ENCODE measurements at regions not wholly inside any gene's neighbourhood (a gene's known extent, or its start where the extent isn't known, plus 50 kb on each side); places are given as distances from the start of the nearest gene placed in this dataset.

DNA sequence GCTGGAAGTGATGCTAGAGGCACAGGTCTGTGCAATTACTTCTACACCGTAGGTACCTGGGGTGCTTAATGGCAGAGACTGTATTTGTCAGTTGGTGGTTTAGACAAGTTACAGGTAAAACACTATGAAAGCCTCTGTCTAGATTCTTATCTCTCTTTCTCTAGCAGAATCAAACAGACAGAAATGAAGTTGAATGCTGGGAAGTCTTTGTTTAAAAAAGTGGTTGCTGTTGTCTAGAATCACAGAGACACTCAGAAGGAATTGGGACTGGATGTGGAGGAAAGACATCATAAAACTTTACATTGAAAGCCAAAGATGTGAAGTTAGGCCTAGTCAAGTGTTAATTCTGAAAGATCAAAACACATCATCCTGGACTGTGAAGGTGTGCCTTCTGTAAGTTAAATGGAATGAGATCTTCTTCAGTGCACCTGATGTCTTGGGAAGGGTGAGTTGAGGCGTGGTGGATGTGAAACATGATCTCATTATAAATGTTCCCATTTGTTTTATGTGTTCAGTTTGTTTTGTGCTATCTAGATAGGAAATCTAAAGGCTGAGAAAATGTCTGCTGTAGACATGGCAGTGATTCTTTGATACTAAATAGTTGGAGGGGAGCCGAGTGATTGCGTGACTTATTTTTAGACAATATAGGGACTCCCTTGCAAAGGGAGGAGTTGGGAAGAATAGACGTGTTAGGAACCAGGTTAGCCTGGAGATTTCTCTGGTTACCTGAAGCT is 290.2 kb downstream of the SOX4 start:
- no peak overlapping the region for H3K4me2 ChIP-seq (ENCODE audit: unreplicated experiment)
- H3K9me3 ChIP-seq (ENCODE audit: low read depth): no peaks in the 10 kb centered on the region
- no peaks in the 10 kb centered on the region for H3K79me2 ChIP-seq (ENCODE audit: insufficient read depth)
- 82 to 83% methylated on average over 5 of the region's 5 CpGs for WGBS, 2 experiments (ENCODE audit: low coverage in 1 of 2, low lambda C conversion rate in 2 of 2, missing lambda C conversion rate in 2 of 2)
- TF ChIP-seq EZH2 (IDR thresholded peaks at IDR 0.05; ENCODE audit: insufficient read depth, poor library complexity, severe bottlenecking) (no peak), EZH2phosphoT487 (IDR thresholded peaks at IDR 0.05; ENCODE audit: insufficient read depth, low read depth) (no peak)
- H3K27ac ChIP-seq: no peak overlapping the region
- H3K4me3 ChIP-seq: no peak overlapping the region
- no peaks in the 10 kb centered on the region for H3K27me3 ChIP-seq (replicated peaks; ENCODE audit: insufficient read depth)
- no peak overlapping the region for H3K9ac ChIP-seq
- H3K9me2 ChIP-seq (ENCODE audit: insufficient read depth): no peaks in the 10 kb centered on the region
- DNase-seq: no peak
- H3K4me1 ChIP-seq (ENCODE audit: insufficient read depth): peaks cover 25% of the 10 kb centered on the region
- peaks cover 32% of the 10 kb centered on the region for H3F3A ChIP-seq (ENCODE audit: insufficient read depth)
- in situ Hi-C loops (cut with MboI): no loop called here
- no peak overlapping the region for H2AFZ ChIP-seq
- no peaks in the 10 kb centered on the region for H4K20me1 ChIP-seq (ENCODE audit: insufficient read depth)
- H3K36me3 ChIP-seq (ENCODE audit: low read depth): no peaks in the 10 kb centered on the region

DNA sequence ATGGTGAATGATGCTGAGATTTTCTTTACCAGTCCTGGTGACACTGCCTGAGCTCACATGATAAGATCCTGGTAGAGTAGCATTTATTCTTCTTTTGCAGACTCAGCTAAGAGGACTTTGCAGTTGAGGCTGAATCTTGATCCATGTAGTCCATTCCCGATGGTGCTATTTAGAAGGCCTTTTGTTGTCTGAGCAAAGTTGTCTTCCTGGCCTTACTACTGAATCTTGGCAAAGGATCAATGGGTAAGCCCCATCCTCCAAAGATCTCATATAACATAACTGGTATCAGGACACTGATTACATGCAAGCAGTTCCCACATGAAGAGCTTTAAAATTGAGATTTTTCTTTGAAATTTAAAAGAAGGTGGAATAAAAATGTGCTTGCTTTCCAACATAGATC is 291.6 kb downstream of the SOX4 start:
- no peaks in the 10 kb centered on the region for H3K27me3 ChIP-seq (replicated peaks; ENCODE audit: insufficient read depth)
- TF ChIP-seq EZH2phosphoT487 (IDR thresholded peaks at IDR 0.05; ENCODE audit: insufficient read depth, low read depth) (no peak), EZH2 (IDR thresholded peaks at IDR 0.05; ENCODE audit: insufficient read depth, poor library complexity, severe bottlenecking) (no peak)
- H3K9me3 ChIP-seq (ENCODE audit: low read depth): no peaks in the 10 kb centered on the region
- H3K4me1 ChIP-seq (ENCODE audit: insufficient read depth): peaks cover 25% of the 10 kb centered on the region
- no peaks in the 10 kb centered on the region for H3K36me3 ChIP-seq (ENCODE audit: low read depth)
- peak overlapping the region; percentile 43 for H3K9ac ChIP-seq
- peak overlapping the region; percentile 45 for H2AFZ ChIP-seq
- H3K4me3 ChIP-seq: peak overlapping the region; percentile 15
- H3F3A ChIP-seq (ENCODE audit: insufficient read depth): peaks cover 32% of the 10 kb centered on the region
- no peaks in the 10 kb centered on the region for H3K79me2 ChIP-seq (ENCODE audit: insufficient read depth)
- H4K20me1 ChIP-seq (ENCODE audit: insufficient read depth): no peaks in the 10 kb centered on the region
- no peaks in the 10 kb centered on the region for H3K9me2 ChIP-seq (ENCODE audit: insufficient read depth)
- DNase-seq: peak; percentile 20
- H3K27ac ChIP-seq: peak overlapping the region; percentile 70
- in situ Hi-C loops (cut with MboI): no loop called here
- H3K4me2 ChIP-seq (ENCODE audit: unreplicated experiment): peak overlapping the region; percentile 69
- 52% methylated on average over 1 of the region's 1 CpG for WGBS, 2 experiments (ENCODE audit: low coverage in 1 of 2, low lambda C conversion rate in 2 of 2, missing lambda C conversion rate in 2 of 2)

DNA sequence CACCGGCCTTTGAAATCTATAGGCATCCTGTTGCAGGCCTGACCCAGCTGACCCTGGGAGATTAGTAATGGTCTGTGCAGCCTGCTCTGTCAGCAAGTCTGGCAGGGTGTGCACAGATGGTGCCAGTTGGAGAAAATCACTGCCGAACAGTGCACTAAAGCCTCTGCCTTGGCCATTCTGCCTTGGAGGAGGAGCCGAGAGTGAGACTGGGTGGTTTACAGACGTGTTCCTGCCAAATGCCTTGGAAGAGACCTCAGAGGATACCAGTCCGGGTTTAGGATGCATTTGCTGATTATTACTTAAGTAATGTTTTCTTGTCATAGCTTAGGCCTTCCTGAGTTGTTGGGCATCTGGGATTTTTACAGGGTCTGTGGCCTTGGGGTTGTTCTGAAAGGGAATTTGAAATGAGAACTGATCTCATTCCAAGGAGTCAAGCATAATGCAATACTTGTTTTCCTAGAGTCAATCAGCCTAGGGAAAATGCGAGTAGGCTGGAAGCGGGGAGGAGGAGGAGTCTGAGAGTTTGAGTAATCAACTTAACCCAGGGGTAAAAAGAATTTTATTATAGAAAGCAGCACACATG is 292.1 kb downstream of the SOX4 start:
- Histone ChIP-seq H3K4me3 (peak overlapping the region; percentile 15), H3K4me2 (ENCODE audit: unreplicated experiment) (peak overlapping the region; percentile 69), H3K27me3 (replicated peaks; ENCODE audit: insufficient read depth) (no peaks in the 10 kb centered on the region), H3K79me2 (ENCODE audit: insufficient read depth) (no peaks in the 10 kb centered on the region), H3K9me2 (ENCODE audit: insufficient read depth) (no peaks in the 10 kb centered on the region), H3K9ac (peak overlapping the region; percentile 43), H3K9me3 (ENCODE audit: low read depth) (no peaks in the 10 kb centered on the region), H4K20me1 (ENCODE audit: insufficient read depth) (no peaks in the 10 kb centered on the region), H3K36me3 (ENCODE audit: low read depth) (no peaks in the 10 kb centered on the region), H3F3A (ENCODE audit: insufficient read depth) (peaks cover 32% of the 10 kb centered on the region), H2AFZ (peak overlapping the region; percentile 45), H3K4me1 (ENCODE audit: insufficient read depth) (peaks cover 25% of the 10 kb centered on the region), H3K27ac (peak overlapping the region; percentile 70)
- TF ChIP-seq EZH2 (IDR thresholded peaks at IDR 0.05; ENCODE audit: insufficient read depth, poor library complexity, severe bottlenecking) (no peak), EZH2phosphoT487 (IDR thresholded peaks at IDR 0.05; ENCODE audit: insufficient read depth, low read depth) (no peak)
- 10% methylated on average over 7 of the region's 7 CpGs for whole genome bisulfite sequencing, 2 experiments (ENCODE audit: low coverage in 1 of 2, low lambda C conversion rate in 2 of 2, missing lambda C conversion rate in 2 of 2)
- in situ Hi-C loops (cut with MboI): no loop called here
- peak; percentile 90 for DNase-seq

DNA sequence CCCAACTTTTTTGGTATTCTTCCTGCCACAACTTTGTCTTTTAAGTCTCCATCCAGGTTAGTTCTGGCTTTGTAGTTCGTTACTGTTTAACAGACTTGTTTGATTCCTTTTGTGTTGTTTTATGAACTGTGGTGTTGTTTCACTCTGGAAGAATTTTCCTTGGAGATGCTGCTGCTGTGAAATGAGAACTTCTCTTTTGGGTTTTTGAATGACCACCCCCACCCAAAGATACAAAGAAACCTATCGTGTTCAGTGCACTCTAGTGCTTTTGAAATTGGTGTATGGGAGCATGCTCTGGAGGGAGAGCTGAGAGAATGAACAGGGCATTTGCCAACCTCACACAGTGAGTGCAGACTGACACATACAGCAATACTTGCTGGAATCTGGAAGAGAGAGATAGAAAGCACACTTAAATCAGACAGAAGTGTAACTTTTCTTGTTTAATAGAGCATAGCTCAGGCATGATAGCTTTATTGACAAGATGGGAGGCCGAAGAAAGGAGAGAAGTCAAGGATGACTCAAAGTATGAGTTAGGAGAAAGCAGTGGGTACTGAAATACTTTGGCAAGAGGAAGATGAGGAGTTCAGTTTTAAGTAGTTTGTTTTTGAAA is 293.1 kb downstream of the SOX4 start:
- Histone ChIP-seq H3K4me2 (ENCODE audit: unreplicated experiment) (peak overlapping the region; percentile 69), H3K9ac (peak overlapping the region; percentile 43; the same call in 1 of the 2 replicates), H3K4me1 (ENCODE audit: insufficient read depth) (peaks cover 25% of the 10 kb centered on the region), H3K79me2 (ENCODE audit: insufficient read depth) (no peaks in the 10 kb centered on the region), H3K9me2 (ENCODE audit: insufficient read depth) (no peaks in the 10 kb centered on the region), H3K27me3 (replicated peaks; ENCODE audit: insufficient read depth) (no peaks in the 10 kb centered on the region), H2AFZ (0 out of 2 replicates have a peak overlapping the region, but pooled peaks have one; percentile 0), H4K20me1 (ENCODE audit: insufficient read depth) (no peaks in the 10 kb centered on the region), H3K4me3 (0 out of 2 replicates have a peak overlapping the region, but pooled peaks have one; percentile 4), H3K27ac (peak overlapping the region; percentile 70), H3K36me3 (ENCODE audit: low read depth) (no peaks in the 10 kb centered on the region), H3F3A (ENCODE audit: insufficient read depth) (peaks cover 32% of the 10 kb centered on the region), H3K9me3 (ENCODE audit: low read depth) (no peaks in the 10 kb centered on the region)
- WGBS, 2 experiments (ENCODE audit: low coverage in 1 of 2, low lambda C conversion rate in 2 of 2, missing lambda C conversion rate in 2 of 2): 38 to 42% methylated on average over 3 of the region's 3 CpGs
- in situ Hi-C loops (cut with MboI): no loop called here
- peak; percentile 57 for DNase-seq
- TF ChIP-seq EZH2 (IDR thresholded peaks at IDR 0.05; ENCODE audit: insufficient read depth, poor library complexity, severe bottlenecking) (no peak), EZH2phosphoT487 (IDR thresholded peaks at IDR 0.05; ENCODE audit: insufficient read depth, low read depth) (no peak)
